HEK293 (cell line): ENCODE measurements at regions not wholly inside any gene's neighbourhood (a gene's known extent, or its start where the extent isn't known, plus 50 kb on each side); places are given as distances from the start of the nearest gene placed in this dataset.
"Not testable (repeated sequence)": the region's sequence is repeated elsewhere in the genome, so short reads cannot be mapped to it uniquely, and the experiment has no call there.

ENCODE experiments used
- KLF1 ChIP-seq: fragments of 450-650 bp; formaldehyde crosslinking; IDR thresholded peaks from 2 replicates; pipeline ENCODE4 v1.5.1; 2016; ENCODE audit warnings: missing biosample characterization, missing genetic modification characterization
- TF ChIP-seq, protein P1 (sequence below): fragments of 450-650 bp; formaldehyde crosslinking; IDR thresholded peaks from 2 replicates; pipeline ENCODE4 v1.5.1; 2016; ENCODE audit warnings: missing biosample characterization, missing genetic modification characterization

DNA sequence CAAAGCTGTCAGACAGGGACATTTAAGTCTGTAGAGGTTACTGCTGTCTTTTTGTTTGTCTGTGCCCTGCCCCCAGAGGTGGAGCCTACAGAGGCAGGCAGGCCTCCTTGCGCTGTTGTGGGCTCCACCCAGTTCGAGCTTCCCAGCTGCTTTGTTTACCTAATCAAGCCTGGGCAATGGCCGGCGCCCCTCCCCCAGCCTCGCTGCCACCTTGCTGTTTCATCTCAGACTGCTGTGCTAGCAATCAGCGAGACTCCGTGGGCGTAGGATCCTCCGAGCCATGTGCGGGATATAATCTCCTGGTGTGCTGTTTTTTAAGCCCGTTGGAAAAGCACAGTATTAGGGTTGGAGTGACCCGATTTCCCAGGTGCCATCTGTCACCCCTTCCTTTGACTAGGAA, 454.2 kb upstream of the CCDC196 start:
- TF ChIP-seq KLF1 (tag by site-specific recombination): not testable (repeated sequence)
- TF ChIP-seq, protein P1, sequence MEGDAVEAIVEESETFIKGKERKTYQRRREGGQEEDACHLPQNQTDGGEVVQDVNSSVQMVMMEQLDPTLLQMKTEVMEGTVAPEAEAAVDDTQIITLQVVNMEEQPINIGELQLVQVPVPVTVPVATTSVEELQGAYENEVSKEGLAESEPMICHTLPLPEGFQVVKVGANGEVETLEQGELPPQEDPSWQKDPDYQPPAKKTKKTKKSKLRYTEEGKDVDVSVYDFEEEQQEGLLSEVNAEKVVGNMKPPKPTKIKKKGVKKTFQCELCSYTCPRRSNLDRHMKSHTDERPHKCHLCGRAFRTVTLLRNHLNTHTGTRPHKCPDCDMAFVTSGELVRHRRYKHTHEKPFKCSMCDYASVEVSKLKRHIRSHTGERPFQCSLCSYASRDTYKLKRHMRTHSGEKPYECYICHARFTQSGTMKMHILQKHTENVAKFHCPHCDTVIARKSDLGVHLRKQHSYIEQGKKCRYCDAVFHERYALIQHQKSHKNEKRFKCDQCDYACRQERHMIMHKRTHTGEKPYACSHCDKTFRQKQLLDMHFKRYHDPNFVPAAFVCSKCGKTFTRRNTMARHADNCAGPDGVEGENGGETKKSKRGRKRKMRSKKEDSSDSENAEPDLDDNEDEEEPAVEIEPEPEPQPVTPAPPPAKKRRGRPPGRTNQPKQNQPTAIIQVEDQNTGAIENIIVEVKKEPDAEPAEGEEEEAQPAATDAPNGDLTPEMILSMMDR (tag by site-specific recombination): not testable (repeated sequence)
